ENCODE measurements at regions not wholly inside any gene's neighbourhood (a gene's known extent, or its start where the extent isn't known, plus 50 kb on each side); places are given as distances from the start of the nearest gene placed in this dataset.

DNA sequence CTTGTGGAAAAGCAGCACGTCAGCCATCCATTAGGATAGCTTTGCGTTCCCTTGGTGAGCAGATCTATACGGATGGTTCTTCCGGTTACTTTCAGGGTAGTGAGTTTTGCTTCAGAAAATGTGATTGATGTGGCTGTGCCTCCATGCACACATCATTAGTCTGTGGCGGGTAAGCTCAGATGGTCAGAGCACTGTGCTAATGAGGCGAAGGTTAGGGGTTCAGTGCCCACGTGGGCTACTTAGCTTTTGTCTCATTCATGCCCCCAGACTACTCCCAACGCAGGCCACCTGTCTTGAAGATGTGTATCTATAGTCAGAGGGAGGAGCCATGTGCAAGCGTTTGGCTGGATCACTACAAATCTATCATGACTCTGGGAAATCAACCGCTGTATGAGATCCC lies 322.8 kb upstream of the POU3F3 start:
- no peak for ATAC-seq
- intact Hi-C loops (cut with micrococcal nuclease), result no loop called here
- no peak for DNase-seq

DNA sequence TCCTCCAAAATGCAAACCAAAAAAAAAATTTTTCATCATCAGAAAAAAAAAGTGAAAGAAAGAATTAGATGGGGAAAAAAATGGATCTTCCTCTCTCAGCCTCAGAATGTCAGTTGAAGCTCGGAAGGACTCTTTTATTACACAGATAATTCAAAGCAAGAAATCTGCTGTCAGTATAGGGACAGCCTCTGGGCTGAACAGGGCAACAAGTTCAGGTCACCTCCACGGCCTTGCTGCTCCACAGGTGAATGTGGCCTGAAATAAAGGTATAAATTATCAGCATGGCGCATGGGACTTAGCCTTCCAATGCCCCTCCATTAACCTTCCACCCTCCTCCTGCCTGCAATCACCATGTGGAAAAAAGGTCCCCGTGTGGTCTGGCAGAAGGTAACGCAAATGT lies 316.8 kb upstream of the POU3F3 start:
- no peak for DNase-seq
- ATAC-seq, result no peak
- intact Hi-C loops (cut with micrococcal nuclease), result no loop called here

DNA sequence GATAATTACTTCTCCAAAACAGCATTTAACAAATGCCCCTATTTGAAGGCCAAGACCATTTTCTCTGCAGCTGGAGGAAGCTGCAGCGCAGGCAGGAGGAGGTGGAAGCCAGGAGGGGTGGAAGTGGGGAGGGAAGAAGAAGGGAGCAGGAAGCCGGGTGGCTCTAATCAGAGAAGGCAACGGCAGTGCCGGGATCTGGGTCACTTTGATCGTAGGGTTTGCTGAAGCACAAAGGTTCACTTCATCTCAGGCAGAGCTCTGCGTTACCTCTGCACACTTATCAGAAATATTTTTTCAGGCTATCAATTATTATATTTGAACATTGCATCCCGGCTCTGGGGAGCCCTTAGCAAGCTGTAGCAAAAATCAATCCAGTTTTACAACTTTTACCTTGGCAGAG lies 315.8 kb upstream of the POU3F3 start:
- intact Hi-C loops (cut with micrococcal nuclease), result no loop called here
- ATAC-seq, result no peak
- no peak for DNase-seq

DNA sequence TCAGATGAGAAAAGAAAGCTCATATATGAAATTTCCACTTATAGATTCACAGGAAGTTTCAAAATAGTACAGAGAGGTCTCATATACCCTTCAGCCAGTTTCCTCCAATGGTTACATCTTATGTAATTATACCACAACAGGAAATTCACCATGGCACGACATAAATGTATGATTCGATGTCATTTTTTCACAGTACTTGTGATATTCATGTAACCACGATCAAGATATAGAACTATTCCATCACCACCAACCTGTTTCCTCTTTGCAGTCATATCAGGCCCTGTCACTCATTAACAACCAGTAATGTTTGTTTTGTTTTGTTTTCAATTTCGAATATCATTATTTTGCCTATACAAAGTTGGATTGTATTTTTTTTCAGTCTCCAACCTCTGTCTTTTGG lies 314.3 kb upstream of the POU3F3 start:
- intact Hi-C loops (cut with micrococcal nuclease), result no loop called here
- DNase-seq, result no peak
- ATAC-seq, result no peak

GRCh38 chr2:104545055-104545454 lies 308.9 kb upstream of the POU3F3 start:
- intact Hi-C loops (cut with micrococcal nuclease), result no loop called here
- ATAC-seq (no peak), DNase-seq (no peak)

DNA sequence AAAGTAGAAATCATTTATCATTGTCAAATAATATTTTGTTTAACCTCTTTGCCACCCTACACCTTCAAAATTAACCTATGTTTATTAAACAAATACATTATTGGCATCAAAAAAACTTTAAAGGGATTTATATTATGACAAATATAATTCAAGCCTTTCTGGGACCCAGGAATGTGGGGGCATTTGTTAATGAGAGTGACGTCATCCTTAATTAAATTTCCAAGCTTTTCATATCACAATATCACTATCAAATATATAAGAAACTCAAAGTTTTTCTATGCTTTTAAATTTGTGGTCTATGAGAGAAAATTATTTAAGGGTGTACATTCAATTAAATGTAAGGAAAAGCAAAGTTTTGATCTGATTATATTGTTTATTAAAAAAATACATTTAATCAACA lies 307.4 kb upstream of the POU3F3 start:
- DNase-seq, result no peak
- ATAC-seq, result no peak
- intact Hi-C loops (cut with micrococcal nuclease), result no loop called here

DNA sequence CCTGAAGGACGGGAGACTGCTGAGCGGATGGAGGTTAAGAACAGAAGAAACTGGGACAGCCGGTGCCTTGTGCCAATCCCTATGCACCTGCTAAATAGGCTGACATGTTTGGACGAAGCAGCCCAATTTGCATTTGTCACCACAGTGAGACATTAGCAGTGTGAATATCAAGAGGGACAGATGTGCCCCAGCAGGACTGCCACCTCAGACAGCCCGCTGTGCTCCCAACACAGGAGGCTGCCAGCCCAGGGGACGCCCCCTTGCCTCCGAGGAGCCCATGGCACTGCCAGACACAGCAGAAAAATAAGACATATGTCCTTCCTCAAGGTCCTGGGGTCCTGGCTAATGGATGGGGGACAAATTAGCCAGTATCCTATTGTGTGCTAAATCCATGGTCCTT lies 306.7 kb upstream of the POU3F3 start:
- ATAC-seq (no peak), DNase-seq (no peak)
- intact Hi-C loops (cut with micrococcal nuclease), result no loop called here

DNA sequence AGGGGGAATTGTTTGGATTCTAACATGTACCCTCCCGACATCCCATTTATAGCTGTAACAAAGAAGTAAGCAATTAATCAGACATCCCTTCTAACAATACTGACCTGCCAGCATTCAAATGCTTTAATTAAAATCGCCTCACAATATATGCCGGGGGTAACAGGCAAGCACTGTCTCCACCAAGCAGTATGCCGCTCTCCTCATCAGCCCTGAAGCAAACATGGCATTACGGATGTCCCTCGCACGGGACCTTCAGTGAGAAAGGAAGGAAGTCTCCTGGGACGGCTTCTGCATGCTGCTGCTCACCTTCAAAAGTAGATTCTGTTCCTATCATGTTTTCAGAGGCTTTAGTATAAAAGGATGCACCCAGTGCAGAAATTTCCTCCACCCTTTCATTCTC lies 292.7 kb upstream of the POU3F3 start:
- intact Hi-C loops (cut with micrococcal nuclease), result no loop called here
- ATAC-seq (no peak), DNase-seq (no peak)

GRCh38 chr2:104562537-104562936 lies 291.4 kb upstream of the POU3F3 start:
- DNase-seq (no peak), ATAC-seq (no peak)
- intact Hi-C loops (cut with micrococcal nuclease), result no loop called here

- intact Hi-C loops (cut with micrococcal nuclease), result no loop called here
- ATAC-seq (no peak), DNase-seq (no peak)
Observed at GRCh38 chr2:104563398-104563996, 290.4 kb upstream of the POU3F3 start.

GRCh38 chr2:104568247-104568646 lies 285.7 kb upstream of the POU3F3 start:
- ATAC-seq, result no peak
- intact Hi-C loops (cut with micrococcal nuclease), result no loop called here
- DNase-seq, result no peak

- ATAC-seq, result no peak
Observed at GRCh38 chr2:104570259-104570658, 283.7 kb upstream of the POU3F3 start.

GRCh38 chr2:104572834-104573233 lies 281.1 kb upstream of the POU3F3 start:
- DNase-seq (no peak), ATAC-seq (no peak)
- intact Hi-C loops (cut with micrococcal nuclease), result no loop called here

More at GRCh38 chr2:104570259-104570658, 283.7 kb upstream of the POU3F3 start:
- intact Hi-C loops (cut with micrococcal nuclease), result no loop called here
- no peak for DNase-seq

- no peak for ATAC-seq
- no peak for DNase-seq
- intact Hi-C loops (cut with micrococcal nuclease), result no loop called here
Observed at GRCh38 chr2:104574367-104574766, 279.5 kb upstream of the POU3F3 start.

GRCh38 chr2:104577143-104577542 lies 276.8 kb upstream of the POU3F3 start:
- DNase-seq, result no peak
- ATAC-seq, result no peak
- intact Hi-C loops (cut with micrococcal nuclease), result no loop called here

DNA sequence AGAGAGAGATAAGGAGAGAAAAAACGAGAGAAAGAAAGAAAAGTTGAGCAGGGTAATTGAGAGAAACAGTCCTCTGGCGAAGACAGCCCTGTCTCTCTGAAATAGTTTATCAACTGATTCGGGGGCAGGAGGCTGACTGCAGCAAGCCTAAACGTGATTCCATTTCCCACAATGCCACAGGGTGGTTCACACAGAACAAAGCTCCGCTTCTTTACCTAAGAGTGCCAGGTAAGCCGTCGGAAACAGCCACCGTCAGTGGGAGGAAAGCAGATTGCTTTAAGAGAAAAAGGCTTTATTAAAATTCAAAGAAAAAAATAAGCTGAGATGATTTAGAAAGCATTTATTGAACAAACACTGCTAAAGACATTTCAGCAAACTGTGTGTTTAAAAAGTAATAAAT lies 271.4 kb upstream of the POU3F3 start:
- DNase-seq (no peak), ATAC-seq (no peak)
- intact Hi-C loops (cut with micrococcal nuclease), result no loop called here

GRCh38 chr2:104583811-104584210 lies 270.1 kb upstream of the POU3F3 start:
- intact Hi-C loops (cut with micrococcal nuclease), result no loop called here
- ATAC-seq, result no peak
- DNase-seq, result no peak

- no peak for ATAC-seq
- DNase-seq, result no peak
- intact Hi-C loops (cut with micrococcal nuclease), result no loop called here
Observed at GRCh38 chr2:104584393-104584792, 269.5 kb upstream of the POU3F3 start.

GRCh38 chr2:104595576-104595975 lies 258.3 kb upstream of the POU3F3 start:
- no peak for ATAC-seq
- no peak for DNase-seq
- intact Hi-C loops (cut with micrococcal nuclease), result no loop called here

DNA sequence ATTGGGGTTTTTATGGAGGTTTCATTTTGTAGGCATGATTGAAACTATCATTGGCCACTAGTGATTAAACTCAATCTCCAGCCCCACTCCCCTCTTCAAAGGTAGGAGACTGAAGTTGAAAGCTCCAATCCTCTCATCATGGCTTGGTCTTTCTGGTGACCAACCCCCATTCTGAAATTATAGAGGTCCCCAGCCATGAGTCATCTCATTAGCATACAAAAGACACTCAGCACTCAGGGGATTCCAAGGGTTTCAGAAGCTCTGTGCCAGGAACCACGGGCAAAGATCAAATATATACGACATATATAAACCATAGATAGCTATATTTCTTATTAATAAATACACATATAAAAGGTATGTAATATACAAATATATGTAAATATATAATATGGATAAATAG lies 256.0 kb upstream of the POU3F3 start:
- intact Hi-C loops (cut with micrococcal nuclease), result no loop called here
- DNase-seq (no peak), ATAC-seq (no peak)

GRCh38 chr2:104598636-104599035 lies 255.3 kb upstream of the POU3F3 start:
- intact Hi-C loops (cut with micrococcal nuclease), result no loop called here
- no peak for DNase-seq
- ATAC-seq, result no peak

All from left ventricle myocardium superior (tissue), 1 donor.